Activated naive CD4-positive, alpha-beta T cell (primary cell): ENCODE measurements at regions not wholly inside any gene's neighbourhood (a gene's known extent, or its start where the extent isn't known, plus 50 kb on each side); places are given as distances from the start of the nearest gene placed in this dataset.
A peak's percentile ranks its signal among the peaks of the same experiment; 100 is the strongest.
"Not testable (repeated sequence)": the region's sequence is repeated elsewhere in the genome, so short reads cannot be mapped to it uniquely, and the experiment has no call there.

Experiments used
- DNase-seq, 4 experiments: peaks; one replicate each; lab custom pipeline; 2025; lab: John Stamatoyannopoulos, UW

- DNase-seq = no peak
Measured at GRCh38 chr20:1754306-1754705, 96.7 kb upstream of the SIRPG start.

GRCh38 chr20:1752045-1752444 lies 94.5 kb upstream of the SIRPG start:
- DNase-seq = no peak

DNA sequence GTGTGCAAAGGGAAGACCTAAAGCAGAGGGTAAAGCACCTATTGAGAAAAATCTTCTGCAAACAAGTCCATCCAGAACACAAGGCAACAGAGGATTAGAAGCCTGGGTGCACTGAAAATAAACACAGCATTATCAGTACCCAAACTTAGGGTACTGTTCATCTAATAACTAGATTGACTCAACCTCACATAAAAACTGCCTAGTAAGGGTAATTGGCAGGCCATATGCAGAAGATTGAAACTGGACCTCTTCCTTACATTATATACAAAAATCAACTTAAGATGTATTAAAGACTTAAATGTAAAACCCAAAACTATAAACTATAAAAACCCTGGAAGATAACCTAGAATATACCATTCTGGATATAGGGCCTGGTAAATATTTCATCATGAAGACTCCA lies 91.2 kb upstream of the SIRPG start:
- DNase-seq = no peak

- DNase-seq = no peak
Measured at GRCh38 chr20:1747953-1748577, 90.5 kb upstream of the SIRPG start.

DNA sequence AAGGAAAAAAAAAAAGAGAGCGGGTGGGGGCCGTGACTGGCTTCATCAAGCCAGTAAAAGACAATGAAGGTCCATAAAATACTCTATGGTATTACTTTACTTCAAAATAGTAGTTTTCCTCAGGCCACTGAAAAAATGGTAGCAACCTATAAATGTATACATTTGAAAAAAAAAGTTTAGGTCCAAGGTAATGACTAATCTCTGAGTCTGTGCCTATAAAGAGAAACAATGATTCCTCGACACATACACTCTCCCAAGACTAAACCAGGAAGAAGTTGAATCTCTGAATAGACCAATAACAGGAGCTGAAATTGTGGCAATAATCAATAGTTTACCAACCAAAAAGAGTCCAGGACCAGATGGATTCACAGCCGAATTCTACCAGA lies 84.5 kb upstream of the SIRPG start:
- not testable (repeated sequence) for DNase-seq

GRCh38 chr20:1741309-1742048 lies 83.9 kb upstream of the SIRPG start:
- no peak for DNase-seq

DNA sequence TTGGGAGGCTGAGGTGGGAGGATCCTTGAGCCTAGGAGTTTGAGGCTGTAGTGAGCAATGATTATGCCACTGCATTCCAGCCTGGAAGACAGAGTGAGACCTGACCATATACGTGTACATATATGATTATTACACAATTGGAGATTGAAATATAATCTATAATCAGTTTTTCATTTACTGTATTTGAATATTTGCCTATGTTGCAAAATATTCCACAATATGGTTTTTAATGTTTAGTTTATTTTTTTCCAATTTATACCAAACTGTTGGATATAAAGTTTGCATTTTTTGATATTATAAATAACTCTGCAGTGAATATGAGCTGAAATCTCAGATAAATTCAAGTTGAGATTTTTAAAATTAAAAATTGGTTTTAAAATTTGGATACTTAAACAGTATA lies 79.6 kb upstream of the SIRPG start:
- DNase-seq = no peak

DNA sequence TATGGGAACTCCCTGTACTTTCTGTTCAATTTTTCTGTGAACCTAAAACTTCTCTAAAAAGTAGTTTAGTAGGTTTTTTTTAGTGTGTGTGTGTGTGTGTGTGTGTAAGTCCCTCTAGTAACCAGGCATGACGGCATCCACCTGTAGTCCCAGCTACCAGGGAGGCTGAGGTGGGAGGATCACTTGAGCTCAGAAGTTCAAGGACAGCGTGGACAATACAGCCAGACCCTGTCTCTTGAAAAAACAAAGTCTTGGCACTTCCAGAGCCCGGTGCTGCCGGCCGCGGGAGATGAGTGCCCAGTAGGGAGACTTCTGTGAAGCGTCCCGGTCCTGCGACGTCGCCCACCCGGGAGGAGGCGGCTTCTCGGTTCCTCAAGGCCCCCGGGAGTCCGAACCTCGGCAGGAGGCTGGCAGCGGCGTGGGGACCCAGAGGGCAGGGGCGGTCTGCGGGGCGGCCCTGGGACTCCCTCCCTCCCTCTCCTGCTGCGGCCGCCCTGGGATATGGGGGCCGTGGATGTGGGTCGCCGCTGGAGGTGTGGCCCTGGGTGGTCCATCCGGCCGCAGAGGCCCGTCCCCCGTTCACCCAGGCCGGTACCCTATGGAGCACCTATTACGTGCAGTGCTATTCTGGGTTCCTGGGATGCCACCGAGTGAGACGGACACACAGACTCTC lies 78.0 kb upstream of the SIRPG start:
- no peak for DNase-seq

- no peak for DNase-seq
Measured at GRCh38 chr20:1734269-1734858, 76.8 kb upstream of the SIRPG start.

DNA sequence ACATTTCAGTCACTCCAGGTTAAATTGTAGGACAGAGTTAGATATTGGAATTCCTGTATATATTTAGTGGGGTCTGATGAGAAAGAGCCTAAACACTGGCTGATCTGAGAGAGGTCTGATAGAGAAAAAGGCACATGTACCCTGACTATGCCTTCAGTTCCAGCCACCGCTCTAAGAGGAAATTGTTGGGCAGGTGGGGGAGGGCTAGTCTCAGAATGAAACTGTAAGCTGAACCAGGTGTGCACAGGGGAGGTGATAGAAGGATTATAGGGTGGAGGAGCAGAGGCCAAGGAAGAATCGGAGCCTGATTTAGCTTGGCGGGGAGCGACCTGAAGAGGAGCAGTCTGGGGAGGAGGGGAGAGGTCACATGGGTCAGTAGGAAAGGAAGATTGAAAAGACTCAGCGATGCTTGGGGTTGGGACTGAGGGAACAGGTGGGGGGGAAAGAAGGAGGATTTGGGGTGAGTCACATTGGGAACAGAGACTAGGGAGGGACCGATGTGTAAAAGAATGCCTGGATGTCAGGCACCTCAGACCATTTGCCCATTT lies 74.3 kb upstream of the SIRPG start:
- DNase-seq = peak in 1 of 4 experiments; percentile 26

DNA sequence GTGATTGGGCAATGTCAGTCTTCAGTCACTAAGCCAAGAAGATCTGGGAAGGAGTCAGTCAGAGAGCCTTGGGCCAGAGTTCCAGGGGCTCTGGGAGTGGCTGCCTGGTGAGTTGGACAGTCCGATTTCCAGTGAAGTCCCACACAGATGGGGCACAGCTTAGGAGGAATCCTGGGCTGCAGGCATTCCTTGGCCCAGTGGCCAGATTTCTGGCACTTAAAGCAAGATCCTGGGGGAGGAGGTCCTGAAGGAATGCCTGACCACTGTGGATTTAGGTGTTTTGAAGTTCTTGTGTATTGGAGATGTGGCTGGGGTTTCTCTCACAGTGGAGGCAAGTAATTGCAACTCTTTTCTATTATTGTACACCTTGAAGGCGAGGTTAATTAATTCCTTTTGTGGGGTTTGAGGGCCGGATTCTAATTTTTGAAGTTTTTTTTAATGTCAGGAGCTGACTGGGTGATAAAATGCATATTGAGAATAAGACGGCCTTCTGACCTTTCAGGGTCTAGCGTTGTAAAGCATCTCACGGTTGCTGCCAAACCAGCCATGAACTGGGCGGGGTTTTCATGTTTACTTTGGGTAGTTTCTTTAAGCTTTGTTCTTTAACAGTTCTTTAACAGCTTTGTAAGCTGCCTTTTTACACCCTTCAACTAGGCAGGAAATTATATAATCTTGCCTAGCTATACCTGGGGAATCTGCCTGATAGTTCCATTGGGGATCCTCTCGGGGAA lies 73.6 kb upstream of the SIRPG start:
- peak in 1 of 4 experiments; percentile 3 for DNase-seq

DNA sequence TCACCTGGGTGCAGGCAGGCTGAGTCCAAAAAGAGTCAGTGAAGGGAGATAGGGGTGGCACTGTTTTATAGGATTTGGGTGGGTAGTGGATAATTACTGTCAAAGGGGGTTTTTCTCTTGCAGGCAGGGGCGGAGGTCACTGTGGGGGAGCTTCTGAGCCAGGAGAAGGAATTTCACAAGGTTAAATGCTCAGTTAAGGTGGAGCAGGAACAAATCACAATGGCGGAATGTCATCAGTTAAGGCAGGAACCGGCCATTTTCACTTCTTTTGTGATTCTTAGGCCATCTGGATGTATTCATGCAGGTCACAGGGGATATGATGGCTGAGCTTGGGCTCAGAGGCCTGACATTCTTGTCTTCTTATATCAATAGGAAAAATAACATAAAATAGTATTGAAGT lies 69.7 kb upstream of the SIRPG start:
- not testable (repeated sequence) for DNase-seq

DNA sequence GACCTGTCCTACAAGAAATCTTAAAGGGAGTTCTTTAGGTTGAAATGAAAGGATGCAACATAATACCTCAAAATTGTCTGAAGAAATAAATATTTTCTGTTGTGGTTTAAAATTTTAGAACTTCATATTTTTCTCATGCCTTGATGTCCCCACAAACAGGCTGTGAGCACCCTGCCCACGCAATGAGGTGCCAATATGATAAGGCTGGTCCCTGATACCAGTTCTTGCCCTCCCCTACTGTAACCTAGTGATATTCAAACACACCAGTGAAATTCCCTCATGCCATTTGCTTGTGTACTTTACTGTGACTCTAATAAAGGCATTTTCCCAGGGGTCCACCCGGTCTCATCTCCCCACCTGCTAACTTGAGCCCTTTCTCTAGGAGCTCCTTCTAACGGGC lies 67.3 kb upstream of the SIRPG start:
- DNase-seq = no peak

GRCh38 chr20:1722513-1723050 lies 65.0 kb upstream of the SIRPG start:
- DNase-seq = no peak

- DNase-seq = no peak
Measured at GRCh38 chr20:1721687-1722512, 64.3 kb upstream of the SIRPG start.

- no peak for DNase-seq
Measured at GRCh38 chr20:1720845-1721475, 63.4 kb upstream of the SIRPG start.

DNA sequence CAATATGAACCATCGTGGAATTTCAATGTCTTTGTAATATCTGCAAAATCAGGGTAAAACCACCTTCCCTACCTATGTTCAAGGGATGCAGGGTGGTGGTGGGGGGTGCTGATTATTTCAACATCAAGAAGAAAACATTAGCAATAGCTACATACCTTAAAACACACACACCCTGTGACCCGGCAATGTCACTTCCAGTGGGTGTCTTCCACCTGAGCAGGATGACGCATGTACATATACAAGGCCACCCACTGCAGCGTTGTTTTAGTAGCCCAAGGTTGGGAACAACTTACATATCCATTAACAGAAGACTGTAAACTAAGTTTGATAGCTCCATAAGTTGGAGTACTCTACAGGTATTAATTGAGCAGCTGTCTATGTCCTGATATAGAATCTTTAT lies 62.6 kb upstream of the SIRPG start:
- DNase-seq = no peak

GRCh38 chr20:1718604-1719384 lies 61.2 kb upstream of the SIRPG start:
- no peak for DNase-seq
